C4-2B (cell line): ENCODE measurements at regions not wholly inside any gene's neighbourhood (a gene's known extent, or its start where the extent isn't known, plus 50 kb on each side); places are given as distances from the start of the nearest gene placed in this dataset.

Experiments
- ZFX ChIP-seq: fragments of 450-650 bp; IDR thresholded peaks from 2 replicates; pipeline ENCODE4 v1.6.1; 2017
- TF ChIP-seq, protein P1 (sequence below): fragments of 450-650 bp; conservative IDR thresholded peaks from 2 replicates; pipeline ENCODE4 v1.5.1; 2017; ENCODE audit warnings: mild to moderate bottlenecking

- TF ChIP-seq, protein P1, sequence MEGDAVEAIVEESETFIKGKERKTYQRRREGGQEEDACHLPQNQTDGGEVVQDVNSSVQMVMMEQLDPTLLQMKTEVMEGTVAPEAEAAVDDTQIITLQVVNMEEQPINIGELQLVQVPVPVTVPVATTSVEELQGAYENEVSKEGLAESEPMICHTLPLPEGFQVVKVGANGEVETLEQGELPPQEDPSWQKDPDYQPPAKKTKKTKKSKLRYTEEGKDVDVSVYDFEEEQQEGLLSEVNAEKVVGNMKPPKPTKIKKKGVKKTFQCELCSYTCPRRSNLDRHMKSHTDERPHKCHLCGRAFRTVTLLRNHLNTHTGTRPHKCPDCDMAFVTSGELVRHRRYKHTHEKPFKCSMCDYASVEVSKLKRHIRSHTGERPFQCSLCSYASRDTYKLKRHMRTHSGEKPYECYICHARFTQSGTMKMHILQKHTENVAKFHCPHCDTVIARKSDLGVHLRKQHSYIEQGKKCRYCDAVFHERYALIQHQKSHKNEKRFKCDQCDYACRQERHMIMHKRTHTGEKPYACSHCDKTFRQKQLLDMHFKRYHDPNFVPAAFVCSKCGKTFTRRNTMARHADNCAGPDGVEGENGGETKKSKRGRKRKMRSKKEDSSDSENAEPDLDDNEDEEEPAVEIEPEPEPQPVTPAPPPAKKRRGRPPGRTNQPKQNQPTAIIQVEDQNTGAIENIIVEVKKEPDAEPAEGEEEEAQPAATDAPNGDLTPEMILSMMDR: no peak
- no peak for TF ChIP-seq ZFX
Measured at GRCh38 chr6:9979996-9980395, 434.9 kb downstream of the TFAP2A start.
